H9 (cell line): ENCODE measurements at regions not wholly inside any gene's neighbourhood (a gene's known extent, or its start where the extent isn't known, plus 50 kb on each side); places are given as distances from the start of the nearest gene placed in this dataset.

Source experiments
- DNase-seq: peaks from one replicate; pipeline ENCODE4 v3.0.0-alpha.2; 2017
- H2AFZ ChIP-seq: one replicate; pipeline ENCODE4 v1.6.1; 2013; ENCODE audit warnings: mild to moderate bottlenecking, low read length, control low read depth, moderate library complexity
- H2AK5ac ChIP-seq: 2 replicates; pipeline ENCODE4 v1.6.1; 2013; ENCODE audit warnings: low read length, control low read depth, mixed read lengths; ENCODE audit not compliant: insufficient read length
- H2BK120ac ChIP-seq: one replicate; pipeline ENCODE4 v1.6.1; 2013; ENCODE audit warnings: low read depth, mild to moderate bottlenecking, low read length, control low read depth, inconsistent platforms; ENCODE audit not compliant: poor library complexity, severe bottlenecking
- H2BK12ac ChIP-seq: 2 replicates; pipeline ENCODE4 v1.6.1; 2013; ENCODE audit warnings: low read length, control low read depth, mixed read lengths, low read depth; ENCODE audit not compliant: insufficient read length
- H2BK15ac ChIP-seq: 2 replicates; pipeline ENCODE4 v1.6.1; 2013; ENCODE audit warnings: low read depth, low read length, control low read depth
- H2BK20ac ChIP-seq: one replicate; pipeline ENCODE4 v1.6.1; 2013; ENCODE audit warnings: low read depth, mild to moderate bottlenecking, low read length, control low read depth, inconsistent platforms; ENCODE audit not compliant: poor library complexity, severe bottlenecking
- H2BK5ac ChIP-seq: 2 replicates; pipeline ENCODE4 v1.6.1; 2013; ENCODE audit warnings: low read length, control low read depth, mixed read lengths; ENCODE audit not compliant: insufficient read length
- H3K14ac ChIP-seq: 2 replicates; pipeline ENCODE4 v1.6.1; 2013; ENCODE audit warnings: low read length, control low read depth; ENCODE audit not compliant: insufficient read depth
- H3K18ac ChIP-seq: 2 replicates; pipeline ENCODE4 v1.6.1; 2013; ENCODE audit warnings: low read depth, mild to moderate bottlenecking, mixed read lengths, low read length, control low read depth; ENCODE audit not compliant: insufficient read length
- H3K23ac ChIP-seq: 2 replicates; pipeline ENCODE4 v1.6.1; 2013; ENCODE audit warnings: low read length, control low read depth, mixed read lengths, low read depth; ENCODE audit not compliant: insufficient read length
- H3K23me2 ChIP-seq: 2 replicates; pipeline ENCODE4 v1.6.1; 2013; ENCODE audit warnings: low read depth, mild to moderate bottlenecking, mixed read lengths, low read length, control low read depth; ENCODE audit not compliant: insufficient read length, poor library complexity, severe bottlenecking
- H3K27ac ChIP-seq: 2 replicates; pipeline ENCODE4 v1.5.1; 2013; ENCODE audit warnings: low read length, control low read depth, mixed read lengths, low read depth; ENCODE audit not compliant: insufficient read length
- H3K27me3 ChIP-seq: 2 replicates; pipeline ENCODE4 v1.6.1; 2013; ENCODE audit warnings: low read length, control low read depth, inconsistent platforms; ENCODE audit not compliant: insufficient read depth
- H3K4ac ChIP-seq: 2 replicates; pipeline ENCODE4 v1.6.1; 2013; ENCODE audit warnings: low read depth, mild to moderate bottlenecking, control low read depth, inconsistent platforms, low read length, moderate library complexity
- H3K4me1 ChIP-seq: 2 replicates; pipeline ENCODE4 v1.6.1; 2013; ENCODE audit warnings: low read length, control low read depth, inconsistent platforms; ENCODE audit not compliant: insufficient read depth
- H3K4me2 ChIP-seq: 2 replicates; pipeline ENCODE4 v1.6.1; 2013; ENCODE audit warnings: low read length, control low read depth, mixed read lengths; ENCODE audit not compliant: insufficient read length, insufficient read depth
- H3K56ac ChIP-seq: 2 replicates; pipeline ENCODE4 v1.6.1; 2013; ENCODE audit warnings: low read depth, mild to moderate bottlenecking, mixed read lengths, low read length, control low read depth; ENCODE audit not compliant: insufficient read length
- H3K79me1 ChIP-seq: 2 replicates; pipeline ENCODE4 v1.6.1; 2013; ENCODE audit warnings: low read depth, mild to moderate bottlenecking, moderate library complexity, low read length, control low read depth, inconsistent platforms; ENCODE audit not compliant: insufficient read depth, poor library complexity, severe bottlenecking
- H3K79me2 ChIP-seq: 2 replicates; pipeline ENCODE4 v1.6.1; 2013; ENCODE audit warnings: low read length, control low read depth, inconsistent platforms; ENCODE audit not compliant: insufficient read depth
- H3K9ac ChIP-seq: 2 replicates; pipeline ENCODE4 v1.6.1; 2013; ENCODE audit warnings: low read length, control low read depth, mixed read lengths; ENCODE audit not compliant: insufficient read length; ENCODE audit errors: extremely low read depth
- H3K9me3 ChIP-seq: one replicate; pipeline ENCODE4 v1.6.1; 2013; ENCODE audit warnings: low read depth, low read length, inconsistent platforms; ENCODE audit not compliant: control insufficient read depth
- H3T11ph ChIP-seq: one replicate; pipeline ENCODE4 v1.6.1; 2013; ENCODE audit warnings: mild to moderate bottlenecking, low read length, control low read depth, inconsistent platforms
- H4K20me1 ChIP-seq: one replicate; pipeline ENCODE4 v1.6.1; 2013; ENCODE audit not compliant: control insufficient read depth, insufficient read length, insufficient read depth
- H4K5ac ChIP-seq: 2 replicates; pipeline ENCODE4 v1.6.1; 2013; ENCODE audit warnings: low read depth, mild to moderate bottlenecking, mixed read lengths, low read length, control low read depth; ENCODE audit not compliant: insufficient read length
- H4K8ac ChIP-seq: replicated peaks from 2 replicates; pipeline ENCODE4 v1.6.1; 2013; ENCODE audit warnings: low read length, control low read depth, mixed read lengths, low read depth; ENCODE audit not compliant: insufficient read length
- H4K91ac ChIP-seq: 2 replicates; pipeline ENCODE4 v1.6.1; 2013; ENCODE audit warnings: low read depth, mild to moderate bottlenecking, moderate library complexity, mixed read lengths, low read length, control low read depth; ENCODE audit not compliant: insufficient read length
- H3K27ac Mint-ChIP-seq, 3 experiments: 2 replicates in 2 of 3; 3 replicates in 1 of 3; pipeline ENCODE4 v1.8.0; 2020 to 2021; ENCODE audit warnings: mixed read lengths in 3 of 3, mild to moderate bottlenecking in 1 of 3, moderate library complexity in 1 of 3
- H3K27me3 Mint-ChIP-seq: 2 replicates; pipeline ENCODE4 v1.8.0; 2021; ENCODE audit warnings: low read depth, mild to moderate bottlenecking, moderate library complexity, mixed read lengths
- H3K36me3 Mint-ChIP-seq, 3 experiments: 2 replicates in 2 of 3; 3 replicates in 1 of 3; pipeline ENCODE4 v1.8.0; 2020 to 2021; ENCODE audit warnings: low read depth in 3 of 3, mixed read lengths in 3 of 3; ENCODE audit not compliant: insufficient read depth in 1 of 3
- H3K4me1 Mint-ChIP-seq, 2 experiments: 2 replicates each; pipeline ENCODE4 v1.8.0; 2020; ENCODE audit warnings: mixed read lengths in 2 of 2
- H3K4me3 Mint-ChIP-seq, 2 experiments: 2 replicates in 1 of 2; 3 replicates in 1 of 2; pipeline ENCODE4 v1.8.0; 2020 to 2021; ENCODE audit warnings: mild to moderate bottlenecking in 2 of 2, mixed read lengths in 2 of 2, moderate library complexity in 1 of 2
- H3K9me3 Mint-ChIP-seq, 2 experiments: 2 replicates in 1 of 2; 3 replicates in 1 of 2; pipeline ENCODE4 v1.8.0; 2020; ENCODE audit warnings: mild to moderate bottlenecking in 2 of 2, mixed read lengths in 2 of 2, moderate library complexity in 1 of 2
- WGBS: extraction: QIAGEN DNeasy Blood & Tissue Kit; methylation state at CpG from one replicate; pipeline ENCODE4 v1.1.7; 2013; ENCODE audit warnings: missing lambda C conversion rate, low lambda C conversion rate, mixed read lengths; ENCODE audit not compliant: insufficient read length; ENCODE audit errors: extremely low coverage; 5-methylcytosine and 5-hydroxymethylcytosine counted together
- TF ChIP-seq, protein P1 (sequence below): fragments of 200-600 bp; sonication (generic); conservative IDR thresholded peaks from 3 replicates; pipeline ENCODE4 v1.8.0; 2021; ENCODE audit warnings: antibody characterized with exemption, mild to moderate bottlenecking

DNA sequence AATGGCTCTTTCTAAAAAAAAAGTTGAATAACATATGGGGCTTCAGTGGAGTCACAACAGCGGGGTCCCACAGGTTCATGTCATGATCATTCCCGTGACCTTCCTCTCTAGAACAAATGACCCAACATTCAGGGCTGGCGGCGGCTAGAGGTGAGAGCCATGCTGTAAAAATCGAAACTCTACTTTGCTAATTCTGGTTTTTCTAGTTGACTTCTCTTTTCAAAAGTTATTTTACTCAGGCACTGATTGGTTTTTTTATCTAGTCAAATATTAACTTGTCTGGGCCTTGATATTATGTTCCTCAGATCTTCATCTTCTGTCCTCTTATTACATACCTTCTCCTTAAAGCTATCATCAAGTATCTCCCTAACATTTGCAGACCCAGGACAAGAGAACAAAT, 402.9 kb upstream of the SOX5 start:
- Histone ChIP-seq H2BK120ac (no peak overlapping the region), H3K18ac (no peak overlapping the region), H3K4me1 (no peaks in the 10 kb centered on the region), H2AK5ac (no peak overlapping the region), H2BK20ac (no peak overlapping the region), H3K27ac (no peak overlapping the region), H3K56ac (no peak overlapping the region), H3K79me2 (no peaks in the 10 kb centered on the region), H4K20me1 (no peaks in the 10 kb centered on the region), H3K9ac (no peak overlapping the region), H3K4ac (no peak overlapping the region), H3T11ph (no peak overlapping the region), H2AFZ (no peak overlapping the region), H4K5ac (no peak overlapping the region), H4K8ac (no peak overlapping the region), H3K23ac (no peak overlapping the region), H4K91ac (no peak overlapping the region), H3K4me2 (no peak overlapping the region), H2BK15ac (no peak overlapping the region), H3K23me2 (no peaks in the 10 kb centered on the region), H3K9me3 (no peaks in the 10 kb centered on the region), H3K14ac (no peak overlapping the region; the same call in 1 of the 2 replicates), H3K79me1 (no peaks in the 10 kb centered on the region), H2BK12ac (no peak overlapping the region), H3K27me3 (no peaks in the 10 kb centered on the region), H2BK5ac (no peak overlapping the region)
- DNase-seq, result no peak
- Mint-ChIP-seq H3K36me3 (peaks cover 5 to 10% (median 6%) of the 10 kb centered on the region in 3 experiments; a peak in 4 of 7 replicates), H3K4me1 (peaks cover 7 to 10% of the 10 kb centered on the region in 2 experiments), H3K9me3 (peaks cover 9 to 10% of the 10 kb centered on the region in 2 experiments), H3K4me3 (no peak overlapping the region), H3K27me3 (no peaks in the 10 kb centered on the region; the same call in 1 of the 2 replicates), H3K27ac (no peak overlapping the region)
- no CpG with 5 or more reads among the region's 5 CpGs for WGBS
- TF ChIP-seq, protein P1, sequence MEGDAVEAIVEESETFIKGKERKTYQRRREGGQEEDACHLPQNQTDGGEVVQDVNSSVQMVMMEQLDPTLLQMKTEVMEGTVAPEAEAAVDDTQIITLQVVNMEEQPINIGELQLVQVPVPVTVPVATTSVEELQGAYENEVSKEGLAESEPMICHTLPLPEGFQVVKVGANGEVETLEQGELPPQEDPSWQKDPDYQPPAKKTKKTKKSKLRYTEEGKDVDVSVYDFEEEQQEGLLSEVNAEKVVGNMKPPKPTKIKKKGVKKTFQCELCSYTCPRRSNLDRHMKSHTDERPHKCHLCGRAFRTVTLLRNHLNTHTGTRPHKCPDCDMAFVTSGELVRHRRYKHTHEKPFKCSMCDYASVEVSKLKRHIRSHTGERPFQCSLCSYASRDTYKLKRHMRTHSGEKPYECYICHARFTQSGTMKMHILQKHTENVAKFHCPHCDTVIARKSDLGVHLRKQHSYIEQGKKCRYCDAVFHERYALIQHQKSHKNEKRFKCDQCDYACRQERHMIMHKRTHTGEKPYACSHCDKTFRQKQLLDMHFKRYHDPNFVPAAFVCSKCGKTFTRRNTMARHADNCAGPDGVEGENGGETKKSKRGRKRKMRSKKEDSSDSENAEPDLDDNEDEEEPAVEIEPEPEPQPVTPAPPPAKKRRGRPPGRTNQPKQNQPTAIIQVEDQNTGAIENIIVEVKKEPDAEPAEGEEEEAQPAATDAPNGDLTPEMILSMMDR, result no peak
